WERI-Rb-1 (cell line): ENCODE measurements at regions not wholly inside any gene's neighbourhood (a gene's known extent, or its start where the extent isn't known, plus 50 kb on each side); places are given as distances from the start of the nearest gene placed in this dataset.

ENCODE experiments used
- DNase-seq: peaks from one replicate; pipeline ENCODE4 v3.0.0-alpha.2; 2020
- H3K27ac ChIP-seq: fragments of 250-450 bp; sonication (Bioruptor Pico); 2 replicates; pipeline ENCODE4 v1.5.1; 2020; ENCODE audit warnings: mild to moderate bottlenecking, moderate library complexity
- H3K27me3 ChIP-seq: fragments of 250-450 bp; sonication (Bioruptor Pico); 2 replicates; pipeline ENCODE4 v1.5.1; 2021; ENCODE audit warnings: mild to moderate bottlenecking, low read depth, moderate library complexity; ENCODE audit not compliant: insufficient read depth, severe bottlenecking
- H3K36me3 ChIP-seq: fragments of 250-450 bp; sonication (Bioruptor Pico); 2 replicates; pipeline ENCODE4 v1.5.1; 2020; ENCODE audit warnings: mild to moderate bottlenecking, moderate library complexity
- H3K4me3 ChIP-seq: 2 replicates; pipeline ENCODE4 v1.5.1; 2011; ENCODE audit warnings: low read depth, mild to moderate bottlenecking, control low read depth, low read length
- H3K9me3 ChIP-seq: fragments of 250-450 bp; sonication (Bioruptor Pico); 2 replicates; pipeline ENCODE4 v1.5.1; 2021; ENCODE audit warnings: mild to moderate bottlenecking, moderate library complexity; ENCODE audit not compliant: severe bottlenecking
- TF ChIP-seq, protein P1 (sequence below): IDR thresholded peaks from 2 replicates; pipeline ENCODE4 v1.5.1; 2011; ENCODE audit warnings: low read depth, mild to moderate bottlenecking, control low read depth, inconsistent platforms, low read length

GRCh38 chr13:50152655-50153309, 137.5 kb downstream of the KCNRG start:
- no peaks in the 10 kb centered on the region for H3K27me3 ChIP-seq
- no peak overlapping the region for H3K27ac ChIP-seq
- DNase-seq, result no peak
- H3K36me3 ChIP-seq, result no peaks in the 10 kb centered on the region
- no peak overlapping the region for H3K4me3 ChIP-seq
- no peaks in the 10 kb centered on the region for H3K9me3 ChIP-seq
- TF ChIP-seq, protein P1, sequence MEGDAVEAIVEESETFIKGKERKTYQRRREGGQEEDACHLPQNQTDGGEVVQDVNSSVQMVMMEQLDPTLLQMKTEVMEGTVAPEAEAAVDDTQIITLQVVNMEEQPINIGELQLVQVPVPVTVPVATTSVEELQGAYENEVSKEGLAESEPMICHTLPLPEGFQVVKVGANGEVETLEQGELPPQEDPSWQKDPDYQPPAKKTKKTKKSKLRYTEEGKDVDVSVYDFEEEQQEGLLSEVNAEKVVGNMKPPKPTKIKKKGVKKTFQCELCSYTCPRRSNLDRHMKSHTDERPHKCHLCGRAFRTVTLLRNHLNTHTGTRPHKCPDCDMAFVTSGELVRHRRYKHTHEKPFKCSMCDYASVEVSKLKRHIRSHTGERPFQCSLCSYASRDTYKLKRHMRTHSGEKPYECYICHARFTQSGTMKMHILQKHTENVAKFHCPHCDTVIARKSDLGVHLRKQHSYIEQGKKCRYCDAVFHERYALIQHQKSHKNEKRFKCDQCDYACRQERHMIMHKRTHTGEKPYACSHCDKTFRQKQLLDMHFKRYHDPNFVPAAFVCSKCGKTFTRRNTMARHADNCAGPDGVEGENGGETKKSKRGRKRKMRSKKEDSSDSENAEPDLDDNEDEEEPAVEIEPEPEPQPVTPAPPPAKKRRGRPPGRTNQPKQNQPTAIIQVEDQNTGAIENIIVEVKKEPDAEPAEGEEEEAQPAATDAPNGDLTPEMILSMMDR, result no peak

DNA sequence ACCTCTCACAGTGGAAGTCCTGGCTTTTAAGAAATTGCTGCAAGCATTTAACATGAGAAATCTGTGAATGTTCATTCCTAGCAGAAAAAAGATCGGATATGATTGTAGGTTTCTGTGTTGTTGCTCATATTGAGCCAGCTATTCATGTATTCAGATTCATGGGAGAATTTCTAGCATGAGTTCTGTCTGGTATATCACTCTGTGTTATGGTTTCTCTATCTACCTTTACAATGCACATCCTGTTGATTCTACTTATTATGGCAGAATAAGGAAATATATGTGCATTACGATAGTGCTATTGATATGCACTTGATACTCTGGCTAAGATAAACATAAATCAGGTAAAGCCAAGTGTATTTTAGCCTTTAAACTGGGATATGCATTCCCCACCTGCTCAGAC, 138.2 kb downstream of the KCNRG start:
- no peaks in the 10 kb centered on the region for H3K27me3 ChIP-seq
- no peaks in the 10 kb centered on the region for H3K9me3 ChIP-seq
- H3K4me3 ChIP-seq, result no peak overlapping the region
- H3K36me3 ChIP-seq, result no peaks in the 10 kb centered on the region
- TF ChIP-seq, protein P1, result no peak
- no peak overlapping the region for H3K27ac ChIP-seq
- no peak for DNase-seq

DNA sequence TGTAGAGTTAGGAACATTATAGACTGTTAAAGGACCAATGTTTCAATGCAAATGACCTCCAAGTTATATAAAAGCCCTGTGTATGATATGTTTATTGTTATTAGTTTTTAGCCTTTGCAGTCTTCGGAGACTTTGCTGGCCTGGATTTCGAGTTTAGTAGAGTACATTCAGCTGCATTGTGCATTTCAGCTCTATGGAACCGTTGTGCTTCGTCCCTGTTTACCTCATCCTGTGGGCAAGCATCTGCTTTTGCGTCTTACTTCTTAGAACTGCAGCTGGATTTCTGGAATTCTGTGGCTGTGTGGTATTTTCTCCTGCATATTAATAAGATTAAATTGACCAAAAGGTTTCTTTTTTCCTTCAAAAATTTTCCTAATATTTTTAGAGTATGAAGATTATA, 138.6 kb downstream of the KCNRG start:
- no peaks in the 10 kb centered on the region for H3K9me3 ChIP-seq
- H3K4me3 ChIP-seq, result no peak overlapping the region
- H3K36me3 ChIP-seq, result no peaks in the 10 kb centered on the region
- H3K27ac ChIP-seq, result no peak overlapping the region
- H3K27me3 ChIP-seq, result no peaks in the 10 kb centered on the region
- no peak for DNase-seq
- TF ChIP-seq, protein P1, result no peak

DNA sequence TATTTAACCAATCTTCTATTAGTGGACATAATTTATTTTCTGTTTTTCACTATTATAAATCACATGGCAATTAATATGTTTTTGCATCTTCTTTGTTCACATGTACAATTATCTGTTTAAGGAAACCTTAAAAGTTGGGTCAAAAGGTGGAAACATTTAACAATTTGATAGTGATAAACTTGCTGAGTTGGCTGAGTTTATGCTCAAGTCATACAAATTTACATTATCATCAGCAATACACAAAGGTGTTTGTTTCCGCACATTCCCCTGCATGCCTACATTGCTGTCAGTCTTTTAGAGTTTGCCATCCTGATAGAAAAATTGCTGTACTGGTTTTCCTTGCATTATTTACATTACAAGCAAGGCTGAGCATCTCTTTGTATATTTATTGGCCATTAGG, 139.5 kb downstream of the KCNRG start:
- no peaks in the 10 kb centered on the region for H3K27me3 ChIP-seq
- H3K4me3 ChIP-seq, result no peak overlapping the region
- H3K36me3 ChIP-seq, result no peaks in the 10 kb centered on the region
- H3K27ac ChIP-seq, result no peak overlapping the region
- DNase-seq, result no peak
- TF ChIP-seq, protein P1, result no peak
- no peaks in the 10 kb centered on the region for H3K9me3 ChIP-seq

DNA sequence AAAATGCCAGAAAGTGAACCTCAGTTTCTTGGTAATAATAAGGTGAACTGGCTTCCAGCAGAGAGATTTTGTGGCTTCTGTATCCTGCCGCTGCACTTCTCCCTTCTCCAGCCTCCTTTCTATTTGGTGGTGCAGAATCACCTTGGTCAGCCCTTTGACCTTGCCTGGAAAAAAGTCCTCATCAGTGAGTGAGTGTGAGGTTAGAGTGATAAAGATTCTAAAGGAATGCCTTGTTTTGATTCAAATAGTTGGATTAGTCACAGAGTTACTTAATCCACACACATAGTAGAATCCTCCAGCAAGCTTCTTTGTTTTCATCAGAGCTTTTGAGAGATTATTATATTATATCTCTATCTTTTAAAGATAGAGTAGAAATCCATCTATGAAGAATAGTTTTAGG, 140.9 kb downstream of the KCNRG start:
- no peak for DNase-seq
- no peak overlapping the region for H3K27ac ChIP-seq
- no peak overlapping the region for H3K4me3 ChIP-seq
- H3K27me3 ChIP-seq, result no peaks in the 10 kb centered on the region
- TF ChIP-seq, protein P1, result no peak
- H3K36me3 ChIP-seq, result no peaks in the 10 kb centered on the region
- no peaks in the 10 kb centered on the region for H3K9me3 ChIP-seq

DNA sequence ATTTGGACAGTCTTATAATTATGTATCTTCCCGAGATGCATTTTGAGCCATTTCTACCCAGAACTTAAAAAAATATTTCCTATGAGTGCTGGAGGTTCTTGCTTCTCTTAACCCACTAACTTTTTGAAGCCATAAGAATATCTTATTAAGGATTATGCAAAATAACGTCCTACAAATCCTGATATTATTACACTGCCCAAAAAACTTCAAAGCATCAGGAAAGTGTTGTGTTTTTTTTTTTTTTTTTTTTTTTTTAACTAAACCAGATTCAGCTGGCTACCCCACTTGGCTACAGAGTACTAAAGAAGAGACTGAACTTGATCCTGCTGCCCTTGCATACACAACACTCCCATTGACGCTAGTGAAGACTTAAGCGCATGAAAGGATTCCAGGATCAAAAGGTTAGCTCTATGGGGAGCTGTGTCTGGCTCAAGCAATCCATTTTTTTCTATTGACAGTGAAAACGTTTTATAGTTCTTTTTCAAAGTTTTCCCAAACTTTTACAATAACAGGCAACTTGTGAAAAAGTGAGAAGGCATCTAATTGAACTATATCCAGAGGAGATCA, 141.4 kb downstream of the KCNRG start:
- H3K4me3 ChIP-seq, result no peak overlapping the region
- H3K36me3 ChIP-seq, result no peaks in the 10 kb centered on the region
- no peak for DNase-seq
- no peak overlapping the region for H3K27ac ChIP-seq
- H3K9me3 ChIP-seq, result no peaks in the 10 kb centered on the region
- no peaks in the 10 kb centered on the region for H3K27me3 ChIP-seq
- TF ChIP-seq, protein P1, result no peak
